SU-DHL-6 (cell line): ENCODE measurements at regions not wholly inside any gene's neighbourhood (a gene's known extent, or its start where the extent isn't known, plus 50 kb on each side); places are given as distances from the start of the nearest gene placed in this dataset.

ENCODE experiments used
- H2AFZ ChIP-seq: fragments of 200-600 bp; sonication (generic); 2 replicates; pipeline ENCODE4 v1.6.1; 2014; ENCODE audit warnings: low read depth, mild to moderate bottlenecking, moderate library complexity, mixed read lengths, antibody characterized with exemption, low read length; ENCODE audit not compliant: severe bottlenecking
- H3F3A ChIP-seq: fragments of 200-600 bp; shearing (Covaris generic); 2 replicates; pipeline ENCODE4 v1.6.0; 2016; ENCODE audit warnings: antibody characterized with exemption, mild to moderate bottlenecking; ENCODE audit not compliant: insufficient read depth
- H3K27ac ChIP-seq: fragments of 200-600 bp; sonication (generic); 2 replicates; pipeline ENCODE4 v1.5.1; 2016; ENCODE audit warnings: low read depth, mild to moderate bottlenecking, low read length, moderate library complexity, mixed read lengths
- H3K27me3 ChIP-seq: fragments of 200-600 bp; sonication (generic), shearing (Covaris generic); 2 replicates; pipeline ENCODE4 v1.6.0; 2014; ENCODE audit warnings: mild to moderate bottlenecking, low read length
- H3K36me3 ChIP-seq: fragments of 200-600 bp; sonication (generic); 2 replicates; pipeline ENCODE4 v1.6.1; 2014; ENCODE audit warnings: mild to moderate bottlenecking, low read length, mixed read lengths
- H3K4me2 ChIP-seq: fragments of 300-600, 200-600 bp; shearing (Covaris generic), sonication (generic); 2 replicates; pipeline ENCODE4 v1.6.0; 2014; ENCODE audit warnings: low read length, low read depth, mild to moderate bottlenecking; ENCODE audit not compliant: poor library complexity, severe bottlenecking
- H3K4me3 ChIP-seq: fragments of 200-600 bp; sonication (generic); 2 replicates; pipeline ENCODE4 v1.5.1; 2014; ENCODE audit warnings: antibody characterized with exemption, low read length, mild to moderate bottlenecking, mixed read lengths; ENCODE audit not compliant: insufficient read depth, poor library complexity, severe bottlenecking
- H3K79me2 ChIP-seq: fragments of 200-600 bp; sonication (generic); 2 replicates; pipeline ENCODE4 v1.6.1; 2014; ENCODE audit warnings: mild to moderate bottlenecking, low read length, moderate library complexity; ENCODE audit not compliant: insufficient read depth
- H3K9ac ChIP-seq: fragments of 200-600 bp; sonication (generic); 2 replicates; pipeline ENCODE4 v1.7.0; 2014; ENCODE audit warnings: mild to moderate bottlenecking, low read length
- H3K9me2 ChIP-seq: fragments of 200-600 bp; sonication (generic); replicated peaks from 2 replicates; pipeline ENCODE4 v1.6.1; 2014; ENCODE audit warnings: low read length; ENCODE audit not compliant: insufficient read depth
- H3K9me3 ChIP-seq: fragments of 200-600 bp; sonication (generic); 2 replicates; pipeline ENCODE4 v1.6.1; 2014; ENCODE audit warnings: low read length, mixed read lengths; ENCODE audit not compliant: insufficient read depth
- H4K20me1 ChIP-seq: fragments of 200-600 bp; sonication (generic); 2 replicates; pipeline ENCODE4 v1.6.1; 2014; ENCODE audit warnings: low read depth, mild to moderate bottlenecking, antibody characterized with exemption, low read length, moderate library complexity, mixed read lengths
- CTCF ChIP-seq: fragments of 200-600 bp; sonication (generic); IDR thresholded peaks from one replicate; pipeline ENCODE4 v1.5.1; 2017; ENCODE audit warnings: antibody characterized with exemption, mild to moderate bottlenecking, low read length, moderate library complexity; ENCODE audit not compliant: insufficient read depth, poor library complexity, severe bottlenecking
- EZH2phosphoT487 ChIP-seq: fragments of 200-600 bp; sonication (generic), shearing (Covaris generic); conservative IDR thresholded peaks from 2 replicates; pipeline ENCODE4 v1.6.1; 2018; ENCODE audit warnings: mild to moderate bottlenecking, antibody characterized with exemption, low read length, moderate library complexity, mixed read lengths

GRCh38 chr1:56235909-56236510 lies 343.4 kb downstream of the PLPP3 start:
- no peaks in the 10 kb centered on the region for H3K27me3 ChIP-seq
- H3K4me3 ChIP-seq: no peak overlapping the region
- H3K9me2 ChIP-seq: no peaks in the 10 kb centered on the region; the same call in 1 of the 2 replicates
- no peaks in the 10 kb centered on the region for H4K20me1 ChIP-seq
- no peak overlapping the region for H3K9ac ChIP-seq
- H2AFZ ChIP-seq: no peak overlapping the region
- no peaks in the 10 kb centered on the region for H3K36me3 ChIP-seq
- H3K79me2 ChIP-seq: no peaks in the 10 kb centered on the region
- H3K27ac ChIP-seq: no peak overlapping the region
- no peaks in the 10 kb centered on the region for H3F3A ChIP-seq
- H3K9me3 ChIP-seq: no peaks in the 10 kb centered on the region
- no peak for TF ChIP-seq CTCF
- no peak for TF ChIP-seq EZH2phosphoT487
- H3K4me2 ChIP-seq: no peak overlapping the region

GRCh38 chr1:56229186-56229585 lies 350.2 kb downstream of the PLPP3 start:
- TF ChIP-seq CTCF (no peak), EZH2phosphoT487 (no peak)
- Histone ChIP-seq H3K4me3 (no peak overlapping the region), H3F3A (no peaks in the 10 kb centered on the region), H3K4me2 (no peak overlapping the region), H3K9ac (no peak overlapping the region), H4K20me1 (no peaks in the 10 kb centered on the region), H3K27ac (no peak overlapping the region), H3K27me3 (no peaks in the 10 kb centered on the region), H3K79me2 (no peaks in the 10 kb centered on the region), H2AFZ (no peak overlapping the region), H3K36me3 (no peaks in the 10 kb centered on the region), H3K9me3 (no peaks in the 10 kb centered on the region), H3K9me2 (no peaks in the 10 kb centered on the region)

- Histone ChIP-seq H3K36me3 (no peaks in the 10 kb centered on the region), H2AFZ (no peak overlapping the region), H3K9me2 (no peaks in the 10 kb centered on the region), H3K27me3 (no peaks in the 10 kb centered on the region), H3F3A (no peaks in the 10 kb centered on the region), H3K4me3 (no peak overlapping the region), H3K79me2 (no peaks in the 10 kb centered on the region), H4K20me1 (no peaks in the 10 kb centered on the region), H3K4me2 (no peak overlapping the region), H3K9me3 (no peaks in the 10 kb centered on the region), H3K9ac (no peak overlapping the region), H3K27ac (no peak overlapping the region)
- no peak for TF ChIP-seq EZH2phosphoT487
Observed at GRCh38 chr1:56227886-56228285, 351.5 kb downstream of the PLPP3 start.

- no peaks in the 10 kb centered on the region for H3K27me3 ChIP-seq
- no peaks in the 10 kb centered on the region for H4K20me1 ChIP-seq
- H3K4me3 ChIP-seq: no peak overlapping the region
- H2AFZ ChIP-seq: no peak overlapping the region
- no peak overlapping the region for H3K4me2 ChIP-seq
- TF ChIP-seq EZH2phosphoT487: no peak
- TF ChIP-seq CTCF: no peak
- H3K27ac ChIP-seq: no peak overlapping the region
- H3K36me3 ChIP-seq: no peaks in the 10 kb centered on the region
- no peaks in the 10 kb centered on the region for H3K9me2 ChIP-seq
- H3F3A ChIP-seq: no peaks in the 10 kb centered on the region
- no peak overlapping the region for H3K9ac ChIP-seq
- no peaks in the 10 kb centered on the region for H3K79me2 ChIP-seq
- H3K9me3 ChIP-seq: no peaks in the 10 kb centered on the region
Observed at GRCh38 chr1:56227401-56227800, 352.0 kb downstream of the PLPP3 start.
